Esophagus squamous epithelium (tissue), 4 donors: ENCODE measurements at regions not wholly inside any gene's neighbourhood (a gene's known extent, or its start where the extent isn't known, plus 50 kb on each side); places are given as distances from the start of the nearest gene placed in this dataset.

Source experiments
- CTCF ChIP-seq, 6 experiments: fragments of 450-650 bp in 4 of 6; fragments of 200-600 bp in 2 of 6; sonication (generic) in 2 of 6; IDR thresholded peaks; one replicate each; pipeline ENCODE4 v1.5.1; 2016 to 2019; ENCODE audit warnings: antibody characterized with exemption in 6 of 6, mild to moderate bottlenecking in 4 of 6, moderate library complexity in 4 of 6
- POLR2A ChIP-seq, 4 donors: fragments of 450-650 bp; IDR thresholded peaks; one replicate each; pipeline ENCODE4 v1.6.1; 2017; ENCODE audit warnings: antibody characterized with exemption in 4 of 4, mild to moderate bottlenecking in 4 of 4, moderate library complexity in 3 of 4

GRCh38 chr9:90107040-90107725 is 502.4 kb downstream of the GADD45G start:
- no peak for TF ChIP-seq CTCF (IDR thresholded peaks at IDR 0.05)
- TF ChIP-seq POLR2A (IDR thresholded peaks at IDR 0.05): no peak
